ENCODE measurements at regions not wholly inside any gene's neighbourhood (a gene's known extent, or its start where the extent isn't known, plus 50 kb on each side); places are given as distances from the start of the nearest gene placed in this dataset.

- Mint-ChIP-seq H3K36me3 (ENCODE audit: insufficient read depth in 1 of 3, low read depth in 3 of 3) (no peaks in the 10 kb centered on the region), H3K27ac (no peak overlapping the region), H3K27me3 (ENCODE audit: low read depth) (peaks cover 20% of the 10 kb centered on the region), H3K4me1 (peaks cover 46 to 47% of the 10 kb centered on the region in 2 experiments), H3K9me3 (no peaks in the 10 kb centered on the region; a peak in 1 of 5 replicates), H3K4me3 (no peak overlapping the region)
- Histone ChIP-seq H3K18ac (ENCODE audit: insufficient read length, low read depth, low read length) (no peak overlapping the region), H3K23ac (ENCODE audit: insufficient read length, low read depth, low read length) (no peak overlapping the region), H3K56ac (ENCODE audit: insufficient read length, low read depth, low read length) (no peak overlapping the region), H3K27me3 (ENCODE audit: insufficient read depth, low read length) (peaks cover 2% of the 10 kb centered on the region; the same call in 1 of the 2 replicates), H3K9ac (ENCODE audit: extremely low read depth, insufficient read length, low read length) (no peak overlapping the region), H3K14ac (ENCODE audit: insufficient read depth, low read length) (no peak overlapping the region), H3K4ac (ENCODE audit: low read depth, low read length) (no peak overlapping the region), H3K23me2 (ENCODE audit: insufficient read length, low read depth, low read length, poor library complexity, severe bottlenecking) (peaks cover 4% of the 10 kb centered on the region), H2BK20ac (ENCODE audit: low read depth, low read length, poor library complexity, severe bottlenecking) (no peak overlapping the region), H3K79me1 (ENCODE audit: insufficient read depth, low read depth, low read length, poor library complexity, severe bottlenecking) (no peaks in the 10 kb centered on the region), H4K20me1 (ENCODE audit: control insufficient read depth, insufficient read depth, insufficient read length) (no peaks in the 10 kb centered on the region), H2BK120ac (ENCODE audit: low read depth, low read length, poor library complexity, severe bottlenecking) (no peak overlapping the region), H2AFZ (ENCODE audit: low read length) (no peak overlapping the region), H2AK5ac (ENCODE audit: insufficient read length, low read length) (no peak overlapping the region), H2BK12ac (ENCODE audit: insufficient read length, low read depth, low read length) (no peak overlapping the region), H2BK15ac (ENCODE audit: low read depth, low read length) (no peak overlapping the region), H4K8ac (replicated peaks; ENCODE audit: insufficient read length, low read depth, low read length) (no peak overlapping the region), H3T11ph (ENCODE audit: low read length) (no peak overlapping the region), H4K91ac (ENCODE audit: insufficient read length, low read depth, low read length) (no peak overlapping the region), H3K4me2 (ENCODE audit: insufficient read depth, insufficient read length, low read length) (no peak overlapping the region), H3K27ac (ENCODE audit: insufficient read length, low read depth, low read length) (no peak overlapping the region), H4K5ac (ENCODE audit: insufficient read length, low read depth, low read length) (no peak overlapping the region), H3K79me2 (ENCODE audit: insufficient read depth, low read length) (no peaks in the 10 kb centered on the region), H3K9me3 (ENCODE audit: control insufficient read depth, low read depth, low read length) (no peaks in the 10 kb centered on the region), H3K4me1 (ENCODE audit: insufficient read depth, low read length) (peaks cover 13% of the 10 kb centered on the region; the same call in 1 of the 2 replicates), H2BK5ac (ENCODE audit: insufficient read length, low read length) (no peak overlapping the region)
- no peak for TF ChIP-seq CTCF (conservative IDR thresholded peaks at IDR 0.05)
- no peak for DNase-seq
- no CpG with 5 or more reads among the region's 3 CpGs for WGBS (ENCODE audit: extremely low coverage, insufficient read length, low lambda C conversion rate)
These were observed 61.6 kb upstream of the LAPTM5 start for GRCh38 chr1:30819244-30819571.

Measured in H9 (cell line).